NCI-H2029 (cell line): ENCODE measurements at regions not wholly inside any gene's neighbourhood (a gene's known extent, or its start where the extent isn't known, plus 50 kb on each side); places are given as distances from the start of the nearest gene placed in this dataset.

ENCODE experiments used
- DNase-seq: peaks from one replicate; lab custom pipeline; 2025; lab: John Stamatoyannopoulos, UW

DNA sequence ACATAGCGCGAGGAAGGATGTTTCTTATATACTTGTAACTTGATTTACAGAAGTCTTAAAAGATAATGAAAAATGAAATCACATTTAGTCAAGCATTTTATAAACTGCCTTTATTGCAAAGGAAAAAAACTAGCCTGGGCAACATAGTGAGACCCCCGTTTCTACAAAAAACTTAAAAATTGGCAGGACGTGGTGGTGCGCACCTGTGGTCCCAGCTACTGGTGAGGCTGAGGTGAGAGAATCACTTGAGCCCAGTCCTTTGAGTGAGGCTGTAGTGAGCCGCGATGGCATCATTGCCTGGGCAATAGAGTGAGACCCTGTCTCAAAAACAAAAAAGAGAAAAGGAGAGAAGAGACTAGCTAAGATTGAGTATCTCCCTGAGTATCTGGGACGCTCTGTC is 145.2 kb upstream of the CIBAR2 start:
- DNase-seq: no peak

DNA sequence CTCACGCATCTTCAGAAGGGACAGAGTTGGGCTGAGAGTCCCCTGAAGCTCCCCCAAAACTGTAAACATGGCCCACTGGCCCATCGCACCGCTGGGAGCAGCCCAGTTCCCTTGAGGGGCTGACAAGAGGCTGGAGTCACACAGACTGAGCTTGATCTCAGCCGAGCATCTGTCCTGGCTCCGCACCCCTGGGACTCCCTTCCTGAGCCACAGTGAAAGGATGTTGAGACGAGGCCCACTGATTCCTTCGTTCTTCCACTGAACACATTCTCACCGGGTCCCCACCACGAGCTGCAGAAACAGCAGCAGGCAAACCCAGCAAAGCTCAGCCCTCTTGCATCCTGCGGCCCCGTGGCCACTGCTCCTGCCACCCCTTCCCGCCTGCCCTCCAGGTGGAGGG is 145.9 kb upstream of the CIBAR2 start:
- DNase-seq: no peak

- no peak for DNase-seq
Measured at GRCh38 chr16:85258629-85259028, 146.4 kb upstream of the CIBAR2 start.

GRCh38 chr16:85259115-85259831 is 147.0 kb upstream of the CIBAR2 start:
- no peak for DNase-seq

DNA sequence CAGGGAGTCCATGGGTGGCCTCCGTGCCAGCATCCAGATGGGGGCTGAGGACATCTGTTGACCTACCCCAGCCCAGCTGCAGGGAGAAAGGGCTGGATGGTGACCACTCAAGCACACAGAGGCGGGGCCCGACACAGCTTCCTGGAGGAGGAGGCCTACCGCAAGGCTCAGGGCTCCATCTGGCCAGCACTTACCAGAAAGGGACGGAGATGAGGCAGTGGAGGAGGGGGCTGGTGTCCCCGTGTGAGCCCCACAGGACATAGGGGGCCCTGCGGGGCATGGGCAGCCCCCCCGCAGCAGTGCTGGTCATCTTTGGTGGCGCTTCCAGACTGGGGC is 147.5 kb upstream of the CIBAR2 start:
- no peak for DNase-seq

DNA sequence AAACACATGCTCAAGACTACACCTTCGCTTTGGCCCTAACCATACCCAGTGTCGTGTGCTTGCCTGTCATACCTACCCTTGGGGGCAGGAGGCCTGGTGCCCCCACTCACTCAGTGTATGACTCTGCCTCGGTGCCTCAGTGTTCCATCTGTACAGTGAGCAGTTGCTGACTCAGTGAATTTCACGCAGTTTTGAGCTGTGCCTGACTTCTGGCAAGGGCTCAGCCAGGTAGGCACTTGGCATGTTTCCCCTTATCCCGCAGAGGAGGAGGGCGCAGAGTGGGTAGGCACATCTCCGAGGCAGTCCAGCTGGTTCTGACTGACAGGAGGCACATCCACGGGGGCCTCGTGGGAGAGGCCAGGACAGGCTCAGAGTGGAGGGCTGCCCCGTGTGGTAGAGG is 148.9 kb upstream of the CIBAR2 start:
- DNase-seq: no peak

DNA sequence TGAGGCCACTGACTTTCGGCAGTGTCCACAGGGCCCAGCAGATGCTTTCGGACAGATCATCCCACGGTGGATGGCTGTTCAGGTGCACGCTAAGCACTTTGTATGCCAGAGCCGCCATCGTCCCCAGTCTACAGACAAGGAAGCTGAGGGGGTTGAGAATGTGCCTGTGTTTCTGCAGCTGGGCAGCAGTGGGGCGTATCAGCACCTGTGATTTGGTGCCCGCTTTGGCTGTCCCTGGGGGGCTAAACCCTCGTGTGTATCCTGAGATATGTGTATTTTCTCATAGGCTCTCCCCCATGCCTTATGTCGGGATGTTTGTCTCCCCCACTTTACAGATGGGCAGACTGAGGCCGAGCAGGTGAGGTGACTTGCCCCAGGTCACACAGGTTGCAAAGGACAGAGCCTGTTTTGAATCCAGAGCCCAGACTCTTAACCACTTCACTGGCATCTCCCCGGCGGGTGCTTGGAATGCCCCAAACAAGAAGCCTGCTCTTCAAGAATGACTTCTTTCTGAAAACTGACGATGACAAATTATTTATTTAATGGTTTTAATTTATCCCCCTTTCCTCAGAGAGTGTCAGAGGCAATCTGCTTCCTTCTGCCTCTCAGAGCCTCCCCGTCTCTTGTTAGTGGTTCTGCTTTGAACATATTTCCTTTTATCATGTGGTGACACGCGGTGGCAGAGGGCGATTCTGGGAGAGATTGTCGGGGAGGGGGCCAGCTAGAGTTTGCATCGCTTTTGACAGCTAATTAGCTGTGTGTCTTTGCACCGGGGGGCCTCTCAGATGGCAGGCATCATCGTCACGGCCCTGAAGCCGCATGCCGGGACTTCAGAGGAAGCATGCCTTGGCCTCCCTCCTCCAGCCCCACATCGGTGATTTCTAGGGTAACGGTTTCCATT is 149.6 kb upstream of the CIBAR2 start:
- no peak for DNase-seq

- no peak for DNase-seq
Measured at GRCh38 chr16:85262558-85263238, 150.4 kb upstream of the CIBAR2 start.

- no peak for DNase-seq
Measured at GRCh38 chr16:85263239-85263585, 150.9 kb upstream of the CIBAR2 start.

- DNase-seq: no peak
Measured at GRCh38 chr16:85264752-85265151, 152.5 kb upstream of the CIBAR2 start.

DNA sequence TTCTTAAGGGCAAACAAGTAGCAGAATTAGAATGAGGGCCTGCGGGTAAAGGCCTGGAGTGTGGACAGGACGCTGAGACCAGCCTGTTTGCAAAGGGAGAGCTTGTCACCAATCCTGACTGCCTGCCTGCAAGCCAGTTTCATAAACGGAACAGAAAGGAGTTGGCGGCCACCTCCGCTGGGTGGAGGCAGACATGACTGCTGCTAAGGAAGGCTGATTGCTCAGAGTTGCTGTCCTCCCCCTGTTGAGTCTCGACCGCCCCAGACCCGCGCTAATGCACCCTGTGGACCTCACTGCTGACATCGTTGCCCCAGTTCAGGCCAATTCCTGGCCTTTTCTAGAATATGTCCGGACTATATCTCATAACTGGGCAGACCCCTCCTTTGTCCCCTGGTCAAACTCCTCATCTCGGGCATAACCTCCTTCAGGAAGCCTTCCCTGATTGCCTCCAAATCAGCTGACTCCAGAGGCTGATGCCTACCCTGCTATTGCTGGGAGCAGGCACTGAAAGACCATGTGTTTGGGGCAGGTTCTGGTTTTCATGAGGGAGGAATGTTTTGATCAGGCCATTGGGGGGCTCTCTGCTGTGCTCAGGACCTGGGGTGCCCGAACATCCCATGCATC is 153.0 kb upstream of the CIBAR2 start:
- DNase-seq: no peak

DNA sequence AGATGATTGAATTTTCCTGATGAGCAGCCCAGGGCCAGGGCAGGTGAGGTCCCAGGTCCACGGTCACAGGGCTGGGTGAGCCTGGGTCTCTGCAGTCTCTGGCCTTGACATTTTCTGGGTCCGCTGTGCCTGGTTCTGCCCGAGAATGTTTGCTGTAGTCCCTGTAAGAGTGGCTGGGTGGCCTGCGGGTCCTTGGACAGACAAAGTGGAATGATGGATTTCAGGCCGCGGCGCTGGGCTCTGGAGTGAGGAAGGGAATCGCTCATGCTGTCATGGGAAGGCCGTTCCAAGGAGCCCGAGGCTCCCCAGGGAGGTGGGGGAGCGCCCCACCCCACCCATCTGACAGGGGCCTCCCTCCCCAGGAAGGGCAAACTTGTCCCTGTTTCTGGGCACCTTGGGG is 153.5 kb upstream of the CIBAR2 start:
- no peak for DNase-seq

GRCh38 chr16:85266857-85267256 is 154.6 kb upstream of the CIBAR2 start:
- DNase-seq: no peak

GRCh38 chr16:85267414-85267945 is 155.2 kb upstream of the CIBAR2 start:
- DNase-seq: no peak

- no peak for DNase-seq
Measured at GRCh38 chr16:85269165-85269564, 156.9 kb upstream of the CIBAR2 start.

DNA sequence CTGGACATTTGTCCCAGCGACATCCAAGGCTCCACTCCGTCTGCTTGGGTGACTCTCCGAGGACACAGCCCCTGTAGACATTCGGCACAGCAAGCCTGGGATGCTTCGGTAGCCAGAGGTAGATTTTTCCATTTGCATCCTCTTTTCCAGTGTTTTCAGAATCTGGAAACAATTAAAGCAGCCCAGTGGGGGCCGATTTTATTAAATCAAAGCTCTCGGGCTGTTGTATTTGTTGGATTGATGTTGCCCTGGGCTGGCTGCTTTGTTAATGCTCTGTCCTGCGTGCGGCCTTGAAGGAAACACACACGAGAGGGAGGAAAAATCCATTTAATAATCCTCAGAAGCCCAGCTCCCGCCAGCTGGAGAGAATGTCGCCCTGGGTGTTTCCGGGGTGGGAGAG is 158.1 kb upstream of the CIBAR2 start:
- DNase-seq: no peak

DNA sequence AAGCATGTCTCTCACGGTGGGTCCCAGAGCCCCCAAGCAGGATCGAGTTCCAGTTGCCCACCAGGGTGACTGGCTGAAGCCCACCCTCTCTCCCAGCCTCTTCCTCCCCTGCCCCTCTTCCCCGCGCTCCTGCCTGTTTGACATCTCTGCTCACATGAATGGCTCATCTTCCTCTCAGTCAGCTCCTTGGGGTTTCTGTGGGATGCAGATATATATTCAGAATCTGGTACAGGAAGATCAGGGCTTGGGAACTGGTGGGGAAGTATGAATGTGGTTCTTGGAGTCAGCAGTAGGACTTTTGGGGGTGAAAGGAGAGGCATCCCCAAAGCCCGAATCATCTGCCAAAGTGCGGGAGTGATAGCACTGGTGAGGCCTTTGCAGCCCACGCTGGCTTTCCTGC is 158.9 kb upstream of the CIBAR2 start:
- no peak for DNase-seq

DNA sequence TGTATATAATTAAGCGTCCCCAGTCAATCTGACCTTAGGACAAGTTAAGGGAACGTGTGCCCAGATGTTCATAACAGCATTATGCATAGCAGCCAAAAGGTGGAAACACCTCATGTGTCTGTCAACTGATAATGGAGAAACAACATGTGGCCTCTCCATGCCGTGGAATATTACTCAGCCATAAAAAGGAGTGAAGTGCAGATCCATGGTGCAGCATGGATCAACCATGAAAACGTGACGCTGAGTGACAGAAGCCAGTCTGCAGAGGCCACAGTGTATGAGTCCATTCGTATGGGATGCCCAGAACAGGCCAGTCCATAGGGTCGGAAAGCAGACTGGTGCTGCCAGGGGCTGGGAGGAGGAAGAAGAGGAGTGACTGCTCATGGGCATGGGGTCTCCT is 161.0 kb upstream of the CIBAR2 start:
- no peak for DNase-seq

DNA sequence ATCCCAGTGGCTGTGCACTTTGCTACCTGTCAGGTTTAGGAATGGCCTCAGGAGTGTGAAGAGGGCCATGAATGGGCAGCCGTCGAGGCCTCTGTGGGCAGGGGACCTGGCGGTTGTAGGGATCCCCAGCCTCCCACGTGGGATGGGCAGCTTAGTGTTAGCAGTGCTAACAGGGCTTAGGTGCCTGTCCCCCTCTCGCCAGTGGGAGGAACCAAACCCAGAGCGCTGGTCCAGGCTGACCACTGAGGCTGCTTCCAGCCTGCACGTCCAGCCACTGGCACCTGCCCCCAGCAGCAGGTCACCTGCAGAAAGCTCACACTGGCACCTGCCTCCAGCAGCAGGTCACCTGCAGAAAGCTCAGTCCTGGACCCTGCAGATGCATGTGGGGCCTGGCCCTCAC is 162.2 kb upstream of the CIBAR2 start:
- DNase-seq: no peak

DNA sequence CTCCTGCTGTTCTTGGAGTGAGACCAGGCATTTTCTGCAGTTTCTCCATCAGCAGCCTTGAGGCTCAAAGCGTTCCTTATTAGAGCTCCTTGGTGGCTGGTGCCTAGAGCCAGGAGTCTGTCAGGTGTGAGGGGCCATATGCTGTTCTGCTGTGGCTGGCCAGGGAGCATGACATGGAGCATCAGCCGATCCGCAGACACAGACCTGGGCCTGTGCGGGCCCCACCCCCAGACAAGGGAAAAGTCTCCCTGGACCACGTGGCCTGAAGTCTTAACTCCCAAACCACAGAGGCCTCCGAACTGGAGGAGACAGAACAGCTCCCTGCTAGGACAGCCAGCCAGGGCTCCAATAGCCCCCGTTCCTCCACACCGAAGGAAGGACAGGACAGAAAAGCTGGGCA is 162.7 kb upstream of the CIBAR2 start:
- DNase-seq: no peak

DNA sequence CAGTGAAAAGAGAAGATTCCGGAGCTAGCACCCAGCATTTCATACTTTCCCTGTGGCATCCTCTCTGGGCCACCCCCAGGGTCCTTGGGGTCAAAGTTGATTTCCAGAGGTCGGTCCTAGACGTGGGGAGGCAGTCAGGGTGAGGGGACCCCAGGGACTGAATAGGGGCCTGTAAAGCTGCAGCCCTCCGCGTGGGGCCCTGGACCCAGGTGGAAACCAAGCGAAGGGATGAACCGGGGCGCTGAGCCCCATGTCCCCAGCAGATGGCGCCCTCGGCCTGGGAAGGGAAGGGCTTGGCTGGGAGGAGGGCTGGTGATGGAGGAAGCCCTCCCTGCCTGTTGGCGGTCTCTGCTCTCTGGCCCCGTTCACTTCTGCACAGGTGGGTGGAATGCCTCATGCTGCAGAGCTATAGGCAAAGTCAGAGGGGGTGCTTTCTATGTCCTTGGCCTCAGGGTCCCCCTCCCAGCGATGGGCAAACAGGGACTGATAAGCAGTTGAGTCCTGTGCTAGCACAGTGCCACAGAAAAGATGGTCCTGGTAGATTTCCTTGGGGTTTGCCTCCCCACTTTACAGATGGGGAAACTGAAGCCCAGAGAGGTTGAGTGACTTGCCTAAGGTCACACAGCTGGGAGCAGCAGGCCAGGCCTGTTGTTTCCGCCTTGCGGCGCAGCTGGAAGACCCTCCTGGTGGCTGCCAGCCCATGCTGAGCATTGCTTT is 163.4 kb upstream of the CIBAR2 start:
- DNase-seq: peak; percentile 22

DNA sequence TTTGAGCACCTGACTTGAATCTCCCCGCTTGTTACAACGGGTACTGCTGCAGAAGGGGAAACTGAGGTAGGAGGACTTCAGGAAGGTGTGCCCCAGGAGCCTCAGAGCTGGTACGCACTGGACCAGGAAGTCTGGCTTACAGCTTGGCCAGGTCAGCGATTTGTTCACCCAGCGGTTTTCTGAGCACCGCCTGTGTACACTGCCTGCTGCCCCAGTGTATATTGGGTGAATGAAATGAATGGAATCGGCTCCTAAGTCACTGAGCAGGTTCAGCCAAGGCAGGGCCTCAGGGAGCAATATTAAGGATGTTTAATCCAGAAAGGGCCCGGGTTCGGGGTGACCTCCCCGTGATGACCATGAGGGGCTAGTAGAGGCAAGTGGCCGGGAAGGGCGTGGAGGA is 164.0 kb upstream of the CIBAR2 start:
- DNase-seq: no peak
